ENCODE measurements at regions not wholly inside any gene's neighbourhood (a gene's known extent, or its start where the extent isn't known, plus 50 kb on each side); places are given as distances from the start of the nearest gene placed in this dataset.

- TF ChIP-seq CTCF (IDR thresholded peaks at IDR 0.05), result no peak
- TF ChIP-seq POLR2A (IDR thresholded peaks at IDR 0.05), result no peak
Observed at GRCh38 chrX:106510713-106511403, 100.9 kb upstream of the RADX start.
